ENCODE measurements at regions not wholly inside any gene's neighbourhood (a gene's known extent, or its start where the extent isn't known, plus 50 kb on each side); places are given as distances from the start of the nearest gene placed in this dataset.

- Histone ChIP-seq H4K8ac (ENCODE audit: extremely low read depth, insufficient read depth, low read length) (no peak overlapping the region), H3K4ac (replicated peaks; ENCODE audit: insufficient read length, low read depth, low read length) (no peak overlapping the region), H3K23me2 (ENCODE audit: low read depth, low read length) (no peaks in the 10 kb centered on the region), H3K4me2 (ENCODE audit: insufficient read depth in 1 of 2, low read depth in 2 of 2, low read length in 2 of 2) (no peak overlapping the region), H3K4me1 (replicated peaks in 1 of 4; ENCODE audit: control insufficient read depth in 3 of 4, insufficient read depth in 4 of 4, low read length in 3 of 4) (no peaks in the 10 kb centered on the region), H3K36me3 (ENCODE audit: control insufficient read depth in 2 of 4, insufficient read depth in 4 of 4, low read length in 3 of 4) (no peaks in the 10 kb centered on the region), H3K56ac (replicated peaks; ENCODE audit: insufficient read length, low read depth, low read length) (no peak overlapping the region), H3K23ac (ENCODE audit: insufficient read length) (no peak overlapping the region), H3K79me1 (ENCODE audit: low read depth, low read length) (no peaks in the 10 kb centered on the region), H2BK120ac (replicated peaks; ENCODE audit: low read depth, low read length) (no peak overlapping the region), H3K79me2 (ENCODE audit: control insufficient read depth in 1 of 2, insufficient read depth in 2 of 2, low read length in 2 of 2) (no peaks in the 10 kb centered on the region), H2BK5ac (ENCODE audit: low read depth, low read length) (no peak overlapping the region), H3K14ac (ENCODE audit: insufficient read length) (no peak overlapping the region), H2AK5ac (ENCODE audit: low read depth, low read length) (no peak overlapping the region), H3K9ac (replicated peaks in 1 of 4; ENCODE audit: extremely low read depth in 1 of 4, low read depth in 3 of 4, low read length in 3 of 4) (no peak overlapping the region), H2BK12ac (ENCODE audit: low read depth, low read length) (no peak overlapping the region), H4K91ac (replicated peaks; ENCODE audit: insufficient read length, low read length) (no peak overlapping the region), H3K18ac (ENCODE audit: extremely low read depth, low read length) (no peak overlapping the region), H2BK15ac (ENCODE audit: low read length) (no peak overlapping the region), H2BK20ac (ENCODE audit: low read length) (no peak overlapping the region), H2AFZ (ENCODE audit: low read length) (no peak overlapping the region), H3K27ac (ENCODE audit: low read depth, low read length) (no peak overlapping the region), H4K5ac (ENCODE audit: insufficient read length, low read depth, low read length) (no peak overlapping the region), H4K20me1 (replicated peaks in 1 of 2; ENCODE audit: control insufficient read depth in 1 of 2, insufficient read depth in 2 of 2, low read length in 2 of 2) (no peaks in the 10 kb centered on the region), H3K9me3 (ENCODE audit: insufficient read depth in 2 of 2, low read depth in 1 of 2, low read length in 1 of 2) (no peaks in the 10 kb centered on the region), H3K4me3 (ENCODE audit: extremely low read depth in 1 of 4, insufficient read depth in 2 of 4, low read depth in 3 of 4, low read length in 4 of 4) (no peak overlapping the region), H3K27me3 (replicated peaks in 1 of 4; ENCODE audit: control insufficient read depth in 3 of 4, extremely low read depth in 1 of 4, insufficient read depth in 3 of 4, low read length in 3 of 4) (no peaks in the 10 kb centered on the region)
- ChIA-PET POLR2A (ENCODE audit: partially characterized antibody) (no interaction called here), CTCF (ENCODE audit: partially characterized antibody) (interaction anchor here (1.5 kb wide), 1 partner anchor 13 kb away, joined by 6 read pairs; no protein-coding TSS in a partner anchor)
- DNase-seq (ENCODE audit: low read depth in 1 of 2, low spot score in 2 of 2): no peak
- no peak for FAIRE-seq
- WGBS, 2 experiments (ENCODE audit: extremely low coverage in 1 of 2, insufficient coverage in 1 of 2, insufficient read length in 1 of 2, insufficient replicate concordance in 2 of 2, low coverage in 1 of 2, low lambda C conversion rate in 2 of 2, missing lambda C conversion rate in 1 of 2): 88% methylated on average over 1 of the region's 1 CpG; no CpG with 5 or more reads in 1 of the 2 experiments
- no peak for TF ChIP-seq YY1 (IDR thresholded peaks at IDR 0.05; ENCODE audit: low read depth, low read length)
- no peak for TF ChIP-seq TBP (IDR thresholded peaks at IDR 0.05; ENCODE audit: low read depth, low read length)
- TF ChIP-seq BACH1 (IDR thresholded peaks at IDR 0.05; ENCODE audit: low read length): no peak
- no peak for TF ChIP-seq GTF2F1 (IDR thresholded peaks at IDR 0.05; ENCODE audit: borderline replicate concordance, low read depth, low read length)
- no peak for TF ChIP-seq FOSL1 (IDR thresholded peaks at IDR 0.05; ENCODE audit: insufficient read depth, low read depth, low read length)
- TF ChIP-seq EGR1 (IDR thresholded peaks at IDR 0.05; ENCODE audit: borderline replicate concordance, low read depth, low read length): no peak
- no peak for TF ChIP-seq TAF1 (IDR thresholded peaks at IDR 0.05; ENCODE audit: low read depth, low read length)
- TF ChIP-seq TCF12 (IDR thresholded peaks at IDR 0.05; ENCODE audit: low read depth, low read length): no peak
- no peak for TF ChIP-seq RBBP5 (IDR thresholded peaks at IDR 0.05; ENCODE audit: borderline replicate concordance, low read depth, low read length)
- no peak for TF ChIP-seq EP300 (IDR thresholded peaks at IDR 0.05; ENCODE audit: borderline replicate concordance in 1 of 2, low read depth in 2 of 2, low read length in 2 of 2)
- TF ChIP-seq JUND (IDR thresholded peaks at IDR 0.05; ENCODE audit: low read length): no peak
- no peak for TF ChIP-seq PHF8 (conservative IDR thresholded peaks at IDR 0.05; ENCODE audit: low read depth, low read length)
- TF ChIP-seq SRF (IDR thresholded peaks at IDR 0.05; ENCODE audit: low read depth, low read length): no peak
- no peak for TF ChIP-seq USF2 (IDR thresholded peaks at IDR 0.05; ENCODE audit: low read length)
- TF ChIP-seq CREB1 (IDR thresholded peaks at IDR 0.05): no peak
Observed at GRCh38 chr20:16626849-16627248, 53.6 kb upstream of the KIF16B start.
